GM18951 (cell line): ENCODE measurements at regions not wholly inside any gene's neighbourhood (a gene's known extent, or its start where the extent isn't known, plus 50 kb on each side); places are given as distances from the start of the nearest gene placed in this dataset.

ENCODE experiments used
- POLR2A ChIP-seq: IDR thresholded peaks from 4 replicates; pipeline ENCODE4 v1.6.1; 2011; ENCODE audit warnings: mild to moderate bottlenecking; ENCODE audit not compliant: insufficient read length, insufficient read depth; ENCODE audit errors: extremely low read depth
- in situ Hi-C: fragments of 300-500 bp; cut with MboI; formaldehyde crosslinking; loops from one replicate; pipeline ENCODE4 v1.12.0; 2022; ENCODE audit warnings: low sequenced_read_pairs, mixed read lengths, inconsistent platforms; ENCODE audit not compliant: unreplicated experiment

- in situ Hi-C loops = no loop called here
- no peak for TF ChIP-seq POLR2A
Measured at GRCh38 chr17:79221597-79221996, 147.0 kb downstream of the ENGASE start.

- in situ Hi-C loops = no loop called here
- no peak for TF ChIP-seq POLR2A
Measured at GRCh38 chr17:79220713-79221291, 146.2 kb downstream of the ENGASE start.

- no peak for TF ChIP-seq POLR2A
- in situ Hi-C loops = no loop called here
Measured at GRCh38 chr17:79220201-79220712, 145.6 kb downstream of the ENGASE start.

- TF ChIP-seq POLR2A = no peak
- in situ Hi-C loops = no loop called here
Measured at GRCh38 chr17:79219208-79219935, 144.7 kb downstream of the ENGASE start.

- TF ChIP-seq POLR2A = no peak
- in situ Hi-C loops = no loop called here
Measured at GRCh38 chr17:79218825-79219200, 144.2 kb downstream of the ENGASE start.

- TF ChIP-seq POLR2A = no peak
- in situ Hi-C loops = no loop called here
Measured at GRCh38 chr17:79218175-79218824, 143.7 kb downstream of the ENGASE start.

GRCh38 chr17:79217473-79218135 lies 143.0 kb downstream of the ENGASE start:
- no peak for TF ChIP-seq POLR2A
- in situ Hi-C loops = no loop called here

GRCh38 chr17:79216826-79217225 lies 142.2 kb downstream of the ENGASE start:
- no peak for TF ChIP-seq POLR2A
- in situ Hi-C loops = no loop called here

GRCh38 chr17:79216391-79216790 lies 141.8 kb downstream of the ENGASE start:
- in situ Hi-C loops = no loop called here
- no peak for TF ChIP-seq POLR2A

- TF ChIP-seq POLR2A = no peak
- in situ Hi-C loops = no loop called here
Measured at GRCh38 chr17:79215631-79216030, 141.0 kb downstream of the ENGASE start.

GRCh38 chr17:79214940-79215604 lies 140.4 kb downstream of the ENGASE start:
- in situ Hi-C loops = no loop called here
- TF ChIP-seq POLR2A = no peak

- no peak for TF ChIP-seq POLR2A
- in situ Hi-C loops = no loop called here
Measured at GRCh38 chr17:79214459-79214858, 139.8 kb downstream of the ENGASE start.

GRCh38 chr17:79213305-79213704 lies 138.7 kb downstream of the ENGASE start:
- TF ChIP-seq POLR2A = no peak
- in situ Hi-C loops = no loop called here
